ENCODE measurements at regions not wholly inside any gene's neighbourhood (a gene's known extent, or its start where the extent isn't known, plus 50 kb on each side); places are given as distances from the start of the nearest gene placed in this dataset.

GRCh38 chr1:213531369-213532310 lies 456.1 kb upstream of the PROX1 start:
- Histone ChIP-seq H3K27me3 (ENCODE audit: control insufficient read depth, insufficient read depth, low read length) (no peaks in the 10 kb centered on the region; the same call in 1 of the 2 replicates), H3K9me3 (ENCODE audit: control insufficient read depth, insufficient read depth, low read depth, low read length) (no peaks in the 10 kb centered on the region), H3K4me3 (ENCODE audit: low read depth in 2 of 2, low read length in 2 of 2) (no peak overlapping the region), H3K4me1 (ENCODE audit: control insufficient read depth, insufficient read depth, low read length) (no peaks in the 10 kb centered on the region), H3K27ac (ENCODE audit: low read length) (no peak overlapping the region), H3K36me3 (ENCODE audit: control insufficient read depth, insufficient read depth, low read length) (no peaks in the 10 kb centered on the region)
- POLR2A ChIA-PET = no interaction called here
- ATAC-seq = no peak
- DNase-seq (ENCODE audit: low read depth, low spot score) = no peak
- intact Hi-C loops (cut with micrococcal nuclease; ENCODE audit: unreplicated experiment) (no loop called here), in situ Hi-C loops (cut with HindIII; ENCODE audit: low pct_unique_long_range_greater_than_20kb, low sequenced_read_pairs) (no loop called here)
- BruUV-seq (replicated peaks) = no TSS peak
- no peak for TF ChIP-seq POLR2AphosphoS5 (IDR thresholded peaks at IDR 0.05; ENCODE audit: low read depth, low read length)
- no peak for TF ChIP-seq TCF7L2 (IDR thresholded peaks at IDR 0.05; ENCODE audit: low read depth, low read length)
- no peak for TF ChIP-seq SIN3A (IDR thresholded peaks at IDR 0.05; ENCODE audit: borderline replicate concordance, insufficient read depth, low read depth, low read length)
- no peak for TF ChIP-seq REST (IDR thresholded peaks at IDR 0.05; ENCODE audit: insufficient read depth in 1 of 2, low read depth in 2 of 2, low read length in 1 of 2)
- no peak for TF ChIP-seq CTCF (IDR thresholded peaks at IDR 0.05)
- CTCF ChIA-PET = no interaction called here

GRCh38 chr1:213533125-213533524 lies 454.6 kb upstream of the PROX1 start:
- ATAC-seq (no peak), DNase-seq (ENCODE audit: low read depth, low spot score) (no peak)
- intact Hi-C loops (cut with micrococcal nuclease; ENCODE audit: unreplicated experiment) (no loop called here), in situ Hi-C loops (cut with HindIII; ENCODE audit: low pct_unique_long_range_greater_than_20kb, low sequenced_read_pairs) (no loop called here)
- no peaks in the 10 kb centered on the region; the same call in 1 of the 2 replicates for H3K27me3 ChIP-seq (ENCODE audit: control insufficient read depth, insufficient read depth, low read length)
- no TSS peak for BruUV-seq (replicated peaks)
- H3K4me3 ChIP-seq (ENCODE audit: low read depth in 2 of 2, low read length in 2 of 2) = no peak overlapping the region
- TF ChIP-seq CTCF (IDR thresholded peaks at IDR 0.05) (no peak), TCF7L2 (IDR thresholded peaks at IDR 0.05; ENCODE audit: low read depth, low read length) (no peak), REST (IDR thresholded peaks at IDR 0.05; ENCODE audit: insufficient read depth in 1 of 2, low read depth in 2 of 2, low read length in 1 of 2) (no peak), SIN3A (IDR thresholded peaks at IDR 0.05; ENCODE audit: borderline replicate concordance, insufficient read depth, low read depth, low read length) (no peak), POLR2AphosphoS5 (IDR thresholded peaks at IDR 0.05; ENCODE audit: low read depth, low read length) (no peak)
- H3K36me3 ChIP-seq (ENCODE audit: control insufficient read depth, insufficient read depth, low read length) = no peaks in the 10 kb centered on the region
- H3K27ac ChIP-seq (ENCODE audit: low read length) = no peak overlapping the region
- ChIA-PET POLR2A (no interaction called here), CTCF (no interaction called here)
- H3K4me1 ChIP-seq (ENCODE audit: control insufficient read depth, insufficient read depth, low read length) = no peaks in the 10 kb centered on the region
- no peaks in the 10 kb centered on the region for H3K9me3 ChIP-seq (ENCODE audit: control insufficient read depth, insufficient read depth, low read depth, low read length)

Data from Panc1 (cell line).